PC-9 (cell line): ENCODE measurements at regions not wholly inside any gene's neighbourhood (a gene's known extent, or its start where the extent isn't known, plus 50 kb on each side); places are given as distances from the start of the nearest gene placed in this dataset.

Experiments used
- BruUV-seq: library from RNA; stranded (reverse); fragments of 400-500 nt; replicated peaks from 2 replicates; lab custom pipeline; 2021; lab: Mats Ljungman, UMichigan
- CTCF ChIA-PET: fragments of 300-600 bp; sonication (Branson Sonifier 250); formaldehyde crosslinking; loops from one replicate; lab custom pipeline; 2022; ENCODE audit warnings: antibody characterized with exemption; lab: Charles Lee
- POLR2A ChIA-PET: fragments of 300-600 bp; sonication (Branson Sonifier 250); formaldehyde crosslinking; loops from one replicate; lab custom pipeline; 2022; ENCODE audit warnings: antibody characterized with exemption; ENCODE audit not compliant: unreplicated experiment; lab: Charles Lee
- DNase-seq, 2 experiments: peaks; one replicate each; pipeline versions ENCODE4 v3.0.0 to v3.0.0-alpha.2; 2015 to 2022; ENCODE audit warnings: mixed read lengths in 1 of 2
- H2AFZ ChIP-seq: fragments of 200-600 bp; sonication (generic); 2 replicates; pipeline ENCODE4 v1.8.1; 2017; ENCODE audit warnings: antibody characterized with exemption
- H3F3A ChIP-seq: fragments of 200-600 bp; sonication (generic); 2 replicates; pipeline ENCODE4 v1.8.1; 2017; ENCODE audit warnings: antibody characterized with exemption, mild to moderate bottlenecking, low read depth; ENCODE audit not compliant: insufficient read depth
- H3K27ac ChIP-seq: fragments of 200-600 bp; sonication (generic); 2 replicates; pipeline ENCODE4 v1.6.1; 2016; ENCODE audit warnings: mixed run types
- H3K27me3 ChIP-seq: fragments of 200-600 bp; sonication (generic); 2 replicates; pipeline ENCODE4 v1.6.1; 2016; ENCODE audit warnings: low read depth, mixed run types; ENCODE audit not compliant: insufficient read depth
- H3K36me3 ChIP-seq: fragments of 200-600 bp; sonication (generic); 2 replicates; pipeline ENCODE4 v1.6.1; 2016; ENCODE audit warnings: low read depth, mixed run types
- H3K4me1 ChIP-seq: fragments of 200-600 bp; sonication (generic); replicated peaks from 2 replicates; pipeline ENCODE4 v1.6.1; 2016; ENCODE audit warnings: mixed run types; ENCODE audit not compliant: insufficient read depth
- H3K4me2 ChIP-seq: fragments of 200-600 bp; sonication (generic); 2 replicates; pipeline ENCODE4 v1.6.1; 2017; ENCODE audit warnings: mixed run types
- H3K4me3 ChIP-seq: fragments of 200-600 bp; sonication (generic); 2 replicates; pipeline ENCODE4 v1.6.1; 2016; ENCODE audit warnings: mixed run types
- H3K79me2 ChIP-seq: fragments of 200-600 bp; sonication (generic); 2 replicates; pipeline ENCODE4 v1.6.1; 2017; ENCODE audit warnings: low read depth, mixed run types
- H3K9me2 ChIP-seq: fragments of 200-600 bp; sonication (generic); 2 replicates; pipeline ENCODE4 v1.8.1; 2017; ENCODE audit warnings: mild to moderate bottlenecking; ENCODE audit not compliant: insufficient read depth
- H3K9me3 ChIP-seq: fragments of 200-600 bp; sonication (generic); 2 replicates; pipeline ENCODE4 v1.8.1; 2016; ENCODE audit warnings: low read depth; ENCODE audit not compliant: insufficient read depth
- H4K20me1 ChIP-seq: fragments of 200-600 bp; sonication (generic); 2 replicates; pipeline ENCODE4 v1.8.1; 2017; ENCODE audit not compliant: insufficient read depth
- EZH2 ChIP-seq: fragments of 200-600 bp; sonication (generic); IDR thresholded peaks from 2 replicates; pipeline ENCODE4 v1.8.0; 2017; ENCODE audit warnings: antibody characterized with exemption, low read depth
- intact Hi-C: fragments of 100-400 bp; cut with micrococcal nuclease; formaldehyde crosslinking; loops from one replicate; pipeline ENCODE4 v1.10.0; 2022; ENCODE audit not compliant: unreplicated experiment
- TF ChIP-seq, protein P1 (sequence below): fragments of 200-600 bp; sonication (generic); conservative IDR thresholded peaks from 2 replicates; pipeline ENCODE4 v1.6.1; 2017; ENCODE audit warnings: mixed run types, antibody characterized with exemption, mild to moderate bottlenecking, moderate library complexity

DNA sequence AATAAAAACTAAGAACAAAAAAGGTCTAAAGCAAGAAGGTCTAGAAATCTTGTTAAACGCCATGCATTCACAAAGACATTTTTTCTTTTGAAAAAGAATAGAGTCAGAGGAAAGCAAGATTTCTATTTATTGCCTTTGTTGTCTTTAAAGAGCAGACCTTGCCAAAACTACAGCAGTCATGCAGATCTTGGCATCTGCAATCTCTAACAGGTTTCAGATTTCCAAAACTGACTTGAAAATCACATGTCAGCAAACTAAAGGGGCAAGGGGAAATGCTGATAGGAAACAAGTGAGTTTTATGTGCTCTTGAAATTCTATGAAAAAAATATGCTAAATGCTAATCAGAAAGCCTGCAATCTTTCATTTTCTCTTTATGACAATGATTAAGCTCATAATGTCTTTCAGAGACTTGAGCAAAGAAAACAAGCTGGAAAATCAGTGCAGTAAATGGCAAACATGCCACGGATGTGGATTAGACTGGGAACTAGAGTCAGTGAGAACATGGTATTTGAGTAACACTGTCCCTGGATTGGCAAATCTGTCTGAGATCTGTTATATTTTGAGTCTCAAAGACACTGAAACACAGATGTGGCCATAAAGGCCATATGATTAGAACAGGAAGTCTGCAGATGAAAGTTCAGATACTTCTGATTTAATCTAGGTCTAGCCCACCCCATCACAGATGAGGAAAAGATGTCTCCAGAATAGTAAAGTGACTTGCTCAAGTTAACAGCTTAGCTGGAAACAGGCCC lies 361.4 kb upstream of the RPS23 start:
- peaks cover 10% of the 10 kb centered on the region; the same call in 1 of the 2 replicates for H3K4me1 ChIP-seq
- BruUV-seq: no TSS peak
- H2AFZ ChIP-seq: no peak overlapping the region
- H3K9me3 ChIP-seq: no peaks in the 10 kb centered on the region
- no peaks in the 10 kb centered on the region for H3K79me2 ChIP-seq
- H3K27ac ChIP-seq: no peak overlapping the region
- H3K9me2 ChIP-seq: no peaks in the 10 kb centered on the region
- ChIA-PET CTCF (no interaction called here), POLR2A (no interaction called here)
- DNase-seq: no peak
- no peaks in the 10 kb centered on the region for H3K27me3 ChIP-seq
- no peak overlapping the region for H3K4me2 ChIP-seq
- TF ChIP-seq EZH2: no peak
- TF ChIP-seq, protein P1, sequence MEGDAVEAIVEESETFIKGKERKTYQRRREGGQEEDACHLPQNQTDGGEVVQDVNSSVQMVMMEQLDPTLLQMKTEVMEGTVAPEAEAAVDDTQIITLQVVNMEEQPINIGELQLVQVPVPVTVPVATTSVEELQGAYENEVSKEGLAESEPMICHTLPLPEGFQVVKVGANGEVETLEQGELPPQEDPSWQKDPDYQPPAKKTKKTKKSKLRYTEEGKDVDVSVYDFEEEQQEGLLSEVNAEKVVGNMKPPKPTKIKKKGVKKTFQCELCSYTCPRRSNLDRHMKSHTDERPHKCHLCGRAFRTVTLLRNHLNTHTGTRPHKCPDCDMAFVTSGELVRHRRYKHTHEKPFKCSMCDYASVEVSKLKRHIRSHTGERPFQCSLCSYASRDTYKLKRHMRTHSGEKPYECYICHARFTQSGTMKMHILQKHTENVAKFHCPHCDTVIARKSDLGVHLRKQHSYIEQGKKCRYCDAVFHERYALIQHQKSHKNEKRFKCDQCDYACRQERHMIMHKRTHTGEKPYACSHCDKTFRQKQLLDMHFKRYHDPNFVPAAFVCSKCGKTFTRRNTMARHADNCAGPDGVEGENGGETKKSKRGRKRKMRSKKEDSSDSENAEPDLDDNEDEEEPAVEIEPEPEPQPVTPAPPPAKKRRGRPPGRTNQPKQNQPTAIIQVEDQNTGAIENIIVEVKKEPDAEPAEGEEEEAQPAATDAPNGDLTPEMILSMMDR: no peak
- no peak overlapping the region for H3K4me3 ChIP-seq
- no peaks in the 10 kb centered on the region for H3K36me3 ChIP-seq
- H3F3A ChIP-seq: no peaks in the 10 kb centered on the region
- no peaks in the 10 kb centered on the region for H4K20me1 ChIP-seq
- intact Hi-C loops: loop anchor here (2.0 to 10.0 kb wide), 4 partner anchors 155 to 923 kb away; no protein-coding TSS in a partner anchor

DNA sequence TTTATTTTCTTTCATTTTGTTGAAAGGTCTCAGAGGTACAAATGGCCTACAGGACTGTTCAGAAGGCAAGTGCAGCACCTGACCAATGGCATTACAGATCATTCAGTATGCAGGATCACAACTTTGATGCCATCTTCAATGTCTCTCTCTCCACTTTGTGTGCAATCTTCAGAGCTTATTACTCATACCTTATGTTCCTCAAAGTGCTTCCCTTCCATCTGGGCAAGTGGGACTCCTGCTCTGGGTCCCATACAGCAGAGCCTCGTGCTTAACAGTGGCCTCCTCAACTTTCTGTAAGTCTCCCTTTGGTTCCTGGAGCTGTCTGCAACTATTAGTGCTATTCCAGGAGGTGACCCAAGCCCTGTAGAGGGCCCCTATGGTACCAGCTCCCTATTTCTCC lies 358.4 kb upstream of the RPS23 start:
- Histone ChIP-seq H3K4me2 (no peak overlapping the region), H3K27ac (no peak overlapping the region), H3K9me2 (no peaks in the 10 kb centered on the region), H3K27me3 (no peaks in the 10 kb centered on the region), H3K4me3 (no peak overlapping the region), H4K20me1 (no peaks in the 10 kb centered on the region), H3F3A (peaks cover 8% of the 10 kb centered on the region; the same call in 1 of the 2 replicates), H3K9me3 (no peaks in the 10 kb centered on the region), H3K36me3 (no peaks in the 10 kb centered on the region), H3K79me2 (no peaks in the 10 kb centered on the region), H2AFZ (no peak overlapping the region), H3K4me1 (peaks cover 10% of the 10 kb centered on the region; the same call in 1 of the 2 replicates)
- TF ChIP-seq, protein P1: no peak
- no peak for TF ChIP-seq EZH2
- intact Hi-C loops: no loop called here
- no peak for DNase-seq
- ChIA-PET POLR2A (no interaction called here), CTCF (no interaction called here)
- BruUV-seq: no TSS peak

DNA sequence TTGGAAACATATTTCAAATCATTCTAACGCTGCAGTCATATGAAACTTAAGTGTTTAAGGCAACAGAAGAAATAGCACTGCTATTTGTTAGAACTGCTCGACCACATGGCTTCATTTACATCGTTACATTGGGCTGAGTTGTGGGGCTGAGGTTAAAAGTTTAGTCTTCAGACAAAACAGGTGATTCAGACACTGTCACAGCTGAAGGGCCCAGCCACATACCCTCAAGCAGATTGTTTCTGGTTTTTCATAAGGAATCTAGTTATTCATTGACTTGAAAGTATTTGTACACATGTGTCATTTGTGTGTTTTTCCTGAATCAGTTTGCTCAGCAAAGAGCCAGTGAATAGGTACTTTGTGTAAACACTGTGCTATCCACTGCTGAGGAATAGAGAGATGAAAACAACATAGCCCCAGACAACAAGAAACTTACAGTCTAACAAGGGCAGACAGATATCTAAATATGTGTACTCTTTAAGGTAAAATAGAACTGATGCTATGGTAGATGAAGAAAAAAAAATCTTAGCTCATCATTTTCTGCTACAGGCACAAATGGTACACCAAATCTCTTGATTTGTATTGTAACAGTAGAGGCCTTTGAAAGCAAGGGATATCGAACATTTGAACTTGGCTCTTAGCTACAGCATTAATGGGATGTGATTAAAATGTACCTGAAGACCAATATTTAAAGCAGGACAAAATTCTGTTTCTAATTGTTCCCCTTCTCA lies 357.6 kb upstream of the RPS23 start:
- CTCF ChIA-PET: interaction anchor here (0.6 kb wide), 1 partner anchor 280 kb away, joined by 3 read pairs; no protein-coding TSS in a partner anchor
- no peaks in the 10 kb centered on the region for H3K9me2 ChIP-seq
- no peak overlapping the region for H3K4me3 ChIP-seq
- no peaks in the 10 kb centered on the region for H3K9me3 ChIP-seq
- H3K27ac ChIP-seq: no peak overlapping the region
- H3K4me2 ChIP-seq: no peak overlapping the region
- POLR2A ChIA-PET: no interaction called here
- H3K79me2 ChIP-seq: no peaks in the 10 kb centered on the region
- no peaks in the 10 kb centered on the region for H4K20me1 ChIP-seq
- no TSS peak for BruUV-seq
- H3F3A ChIP-seq: peaks cover 8% of the 10 kb centered on the region; the same call in 1 of the 2 replicates
- H3K27me3 ChIP-seq: no peaks in the 10 kb centered on the region
- TF ChIP-seq, protein P1: no peak
- no peak for TF ChIP-seq EZH2
- H3K4me1 ChIP-seq: peaks cover 10% of the 10 kb centered on the region; the same call in 1 of the 2 replicates
- intact Hi-C loops: no loop called here
- H3K36me3 ChIP-seq: no peaks in the 10 kb centered on the region
- H2AFZ ChIP-seq: no peak overlapping the region
- peak in 1 of 2 experiments; percentile 42 for DNase-seq
